ENCODE measurements at regions not wholly inside any gene's neighbourhood (a gene's known extent, or its start where the extent isn't known, plus 50 kb on each side); places are given as distances from the start of the nearest gene placed in this dataset.

GRCh38 chr7:9407816-9408215, 974.4 kb downstream of the NXPH1 start:
- 48 to 62% methylated on average over 4 of the region's 4 CpGs for WGBS, 2 donors
- Histone ChIP-seq H3K27ac (no peak overlapping the region), H3K4me3 (no peak overlapping the region), H3K4me1 (no peaks in the 10 kb centered on the region), H3K9me3 (no peaks in the 10 kb centered on the region), H3K27me3 (no peaks in the 10 kb centered on the region), H3K36me3 (no peaks in the 10 kb centered on the region)
- TF ChIP-seq CTCF (IDR thresholded peaks at IDR 0.05): no peak
- no peak for TF ChIP-seq POLR2AphosphoS5 (IDR thresholded peaks at IDR 0.05)
- no peak for TF ChIP-seq POLR2A (IDR thresholded peaks at IDR 0.05)
- no peak for TF ChIP-seq EP300 (IDR thresholded peaks at IDR 0.05)
- DNase-seq (no peak), ATAC-seq (ENCODE audit: low FRiP score in 2 of 2) (no peak)

- H3K4me1 ChIP-seq: no peaks in the 10 kb centered on the region
- 80 to 81% methylated on average over 4 of the region's 4 CpGs for WGBS, 2 donors
- TF ChIP-seq CTCF (IDR thresholded peaks at IDR 0.05) (no peak), EP300 (IDR thresholded peaks at IDR 0.05) (no peak), POLR2AphosphoS5 (IDR thresholded peaks at IDR 0.05) (no peak), POLR2A (IDR thresholded peaks at IDR 0.05) (no peak)
- no peaks in the 10 kb centered on the region for H3K27me3 ChIP-seq
- ATAC-seq (ENCODE audit: low FRiP score in 2 of 2) (no peak), DNase-seq (no peak)
- H3K36me3 ChIP-seq: no peaks in the 10 kb centered on the region
- H3K9me3 ChIP-seq: peaks cover 0 to 3% (median 0%) of the 10 kb centered on the region in 4 donors
- no peak overlapping the region for H3K27ac ChIP-seq
- H3K4me3 ChIP-seq: no peak overlapping the region
Measured at GRCh38 chr7:9453521-9453920, 1020.1 kb downstream of the NXPH1 start.

- H3K27ac ChIP-seq: no peak overlapping the region
- H3K36me3 ChIP-seq: no peaks in the 10 kb centered on the region
- ATAC-seq (ENCODE audit: low FRiP score in 2 of 2) (no peak), DNase-seq (no peak)
- no peaks in the 10 kb centered on the region for H3K27me3 ChIP-seq
- no peaks in the 10 kb centered on the region for H3K4me1 ChIP-seq
- no peaks in the 10 kb centered on the region for H3K9me3 ChIP-seq
- H3K4me3 ChIP-seq: no peak overlapping the region
- TF ChIP-seq POLR2AphosphoS5 (IDR thresholded peaks at IDR 0.05) (no peak), POLR2A (IDR thresholded peaks at IDR 0.05) (no peak), EP300 (IDR thresholded peaks at IDR 0.05) (no peak), CTCF (IDR thresholded peaks at IDR 0.05) (no peak)
Measured at GRCh38 chr7:9488555-9488954, 1055.1 kb downstream of the NXPH1 start.

GRCh38 chr7:9498303-9498702, 1064.9 kb downstream of the NXPH1 start:
- TF ChIP-seq POLR2AphosphoS5 (IDR thresholded peaks at IDR 0.05) (no peak), CTCF (IDR thresholded peaks at IDR 0.05) (no peak), EP300 (IDR thresholded peaks at IDR 0.05) (no peak), POLR2A (IDR thresholded peaks at IDR 0.05) (no peak)
- 31 to 47% methylated on average over 3 of the region's 3 CpGs for WGBS, 2 donors
- ATAC-seq (ENCODE audit: low FRiP score in 2 of 2): no peak

GRCh38 chr7:9502269-9502668, 1068.9 kb downstream of the NXPH1 start:
- H3K4me1 ChIP-seq: no peaks in the 10 kb centered on the region
- no peak for ATAC-seq (ENCODE audit: low FRiP score in 2 of 2)
- H3K36me3 ChIP-seq: no peaks in the 10 kb centered on the region
- no peak overlapping the region for H3K4me3 ChIP-seq
- H3K27me3 ChIP-seq: no peaks in the 10 kb centered on the region
- no peak overlapping the region for H3K27ac ChIP-seq
- no peak for TF ChIP-seq POLR2A (IDR thresholded peaks at IDR 0.05)
- no peak for TF ChIP-seq POLR2AphosphoS5 (IDR thresholded peaks at IDR 0.05)
- no peak for TF ChIP-seq CTCF (IDR thresholded peaks at IDR 0.05)
- no peak for TF ChIP-seq EP300 (IDR thresholded peaks at IDR 0.05)
- DNase-seq: no peak
- H3K9me3 ChIP-seq: no peaks in the 10 kb centered on the region
- WGBS, 2 donors: 86 to 96% methylated on average over 1 of the region's 1 CpG

More at GRCh38 chr7:9498303-9498702, 1064.9 kb downstream of the NXPH1 start:
- Histone ChIP-seq H3K36me3 (no peaks in the 10 kb centered on the region), H3K4me3 (no peak overlapping the region), H3K27ac (no peak overlapping the region), H3K9me3 (no peaks in the 10 kb centered on the region), H3K27me3 (no peaks in the 10 kb centered on the region), H3K4me1 (no peaks in the 10 kb centered on the region)
- no peak for DNase-seq

All from upper lobe of left lung (tissue), 6 donors.